CD14-positive monocyte (primary cell): ENCODE measurements at regions not wholly inside any gene's neighbourhood (a gene's known extent, or its start where the extent isn't known, plus 50 kb on each side); places are given as distances from the start of the nearest gene placed in this dataset.

Source experiments
- DNase-seq, 3 donors: peaks; one replicate each; pipeline ENCODE4 v3.0.0-alpha.2; 2011 to 2022
- H2AFZ ChIP-seq: 2 replicates; pipeline ENCODE4 v1.6.0; 2012; ENCODE audit warnings: mild to moderate bottlenecking, low read depth, low read length, inconsistent platforms; ENCODE audit not compliant: insufficient read depth, poor library complexity, severe bottlenecking
- H3K27ac ChIP-seq, 2 donors: 1 replicate in 1 of 2; 2 replicates in 1 of 2; pipeline ENCODE4 v1.5.1; 2012 to 2013; ENCODE audit warnings: low read length in 2 of 2, control low read depth in 1 of 2, inconsistent platforms in 1 of 2, low read depth in 1 of 2, mild to moderate bottlenecking in 1 of 2
- H3K27me3 ChIP-seq, 2 donors: one replicate each; pipeline versions ENCODE4 v1.6.0 to v1.6.1; 2011 to 2013; ENCODE audit warnings: low read length in 2 of 2; ENCODE audit not compliant: control insufficient read depth in 2 of 2, insufficient read depth in 2 of 2
- H3K36me3 ChIP-seq, 2 donors: replicated peaks in 1 of 2; 1 replicate in 1 of 2; 2 replicates in 1 of 2; pipeline versions ENCODE4 v1.5.1 to v1.6.1; 2012 to 2013; ENCODE audit warnings: low read length in 2 of 2, control low read depth in 1 of 2, inconsistent platforms in 1 of 2, mild to moderate bottlenecking in 1 of 2; ENCODE audit not compliant: insufficient read depth in 2 of 2, control insufficient read depth in 1 of 2
- H3K4me1 ChIP-seq, 2 donors: 1 replicate in 1 of 2; 2 replicates in 1 of 2; pipeline versions ENCODE4 v1.5.1 to v1.6.1; 2012 to 2013; ENCODE audit warnings: low read length in 2 of 2, control low read depth in 1 of 2, inconsistent platforms in 1 of 2, mild to moderate bottlenecking in 1 of 2, moderate library complexity in 1 of 2; ENCODE audit not compliant: insufficient read depth in 2 of 2, control insufficient read depth in 1 of 2
- H3K4me2 ChIP-seq: replicated peaks from 2 replicates; pipeline ENCODE3; 2012; ENCODE audit warnings: low read length, moderate library complexity, mild to moderate bottlenecking; ENCODE audit not compliant: poor library complexity, severe bottlenecking; ENCODE audit errors: extremely low read depth
- H3K4me3 ChIP-seq, 3 experiments: fragments of 200-600 bp in 1 of 3; sonication (generic) in 1 of 3; replicated peaks in 1 of 3; 1 replicate in 2 of 3; 2 replicates in 1 of 3; pipeline ENCODE4 v1.5.1; 2011 to 2013; ENCODE audit warnings: low read length in 3 of 3, mild to moderate bottlenecking in 3 of 3, control low read depth in 2 of 3, low read depth in 2 of 3, inconsistent platforms in 1 of 3, moderate library complexity in 1 of 3
- H3K79me2 ChIP-seq: 2 replicates; pipeline ENCODE4 v1.6.0; 2012; ENCODE audit warnings: mild to moderate bottlenecking, control low read depth, inconsistent platforms, low read length, moderate library complexity; ENCODE audit not compliant: insufficient read depth
- H3K9ac ChIP-seq: 2 replicates; pipeline ENCODE4 v1.6.0; 2017; ENCODE audit warnings: low read length, mild to moderate bottlenecking; ENCODE audit not compliant: insufficient read depth, poor library complexity, severe bottlenecking
- H3K9me3 ChIP-seq, 2 donors: replicated peaks in 1 of 2; 1 replicate in 1 of 2; 2 replicates in 1 of 2; pipeline versions ENCODE4 v1.5.1 to v1.6.1; 2012 to 2013; ENCODE audit warnings: low read length in 2 of 2, control low read depth in 1 of 2; ENCODE audit not compliant: control insufficient read depth in 1 of 2, insufficient read depth in 1 of 2
- H4K20me1 ChIP-seq: 2 replicates; pipeline ENCODE4 v1.6.0; 2012; ENCODE audit warnings: mild to moderate bottlenecking, low read length, control low read depth, moderate library complexity; ENCODE audit not compliant: insufficient read depth
- H3K27ac Mint-ChIP-seq, 7 donors: one replicate each; pipeline ENCODE4 v1.8.0; 2020; ENCODE audit warnings: mild to moderate bottlenecking in 7 of 7, mixed read lengths in 7 of 7, moderate library complexity in 6 of 7, inconsistent platforms in 2 of 7
- H3K27me3 Mint-ChIP-seq, 3 donors: one replicate each; pipeline ENCODE4 v1.8.0; 2021 to 2022; ENCODE audit warnings: low read depth in 3 of 3, mild to moderate bottlenecking in 3 of 3, mixed read lengths in 3 of 3, moderate library complexity in 3 of 3, inconsistent platforms in 1 of 3
- H3K36me3 Mint-ChIP-seq, 2 donors: one replicate each; pipeline ENCODE4 v1.8.0; 2020; ENCODE audit warnings: mixed read lengths in 2 of 2, inconsistent platforms in 1 of 2, mild to moderate bottlenecking in 1 of 2
- H3K4me1 Mint-ChIP-seq: one replicate; pipeline ENCODE4 v1.8.0; 2020; ENCODE audit warnings: mild to moderate bottlenecking, mixed read lengths
- H3K4me3 Mint-ChIP-seq, 2 donors: one replicate each; pipeline ENCODE4 v1.8.0; 2020; ENCODE audit warnings: mild to moderate bottlenecking in 2 of 2, mixed read lengths in 2 of 2, moderate library complexity in 1 of 2
- H3K9me3 Mint-ChIP-seq, 7 donors: one replicate each; pipeline ENCODE4 v1.8.0; 2020 to 2022; ENCODE audit warnings: mixed read lengths in 7 of 7, mild to moderate bottlenecking in 6 of 7, moderate library complexity in 6 of 7, inconsistent platforms in 2 of 7
- WGBS: methylation state at CpG from one replicate; pipeline ENCODE4 v1.1.5; 2013; ENCODE audit warnings: missing lambda C conversion rate; ENCODE audit not compliant: insufficient coverage; 5-methylcytosine and 5-hydroxymethylcytosine counted together
- intact Hi-C, 2 donors: fragments of 100-400 bp; cut with micrococcal nuclease; formaldehyde crosslinking; loops; one replicate each; pipeline versions ENCODE4 v1.15.0 to v1.15.1; 2023
- TF ChIP-seq, protein P1 (sequence below): fragments of 200-600 bp; IDR thresholded peaks from one replicate; pipeline ENCODE4 v1.8.0; 2022; ENCODE audit warnings: antibody characterized with exemption, mild to moderate bottlenecking

DNA sequence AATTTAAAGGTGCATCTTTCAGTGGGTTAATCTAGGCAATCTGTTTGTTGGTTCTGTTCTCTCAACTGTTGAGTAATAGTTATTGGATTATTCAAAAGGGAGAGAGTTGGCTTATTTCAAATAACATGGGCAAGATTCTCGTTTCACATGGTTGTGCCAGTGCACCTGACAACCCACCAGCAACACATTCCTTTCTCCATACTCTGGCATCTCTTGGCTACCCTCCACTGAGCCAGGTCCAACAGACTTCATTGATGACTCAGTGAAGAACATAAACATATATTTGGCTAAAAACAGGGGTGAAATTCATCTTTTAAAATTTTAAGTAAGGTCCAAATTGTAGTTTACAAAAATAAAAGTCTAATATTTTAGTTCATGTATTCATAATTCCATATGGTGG is 967.2 kb downstream of the RPA4 start:
- no peaks in the 10 kb centered on the region for H3K27me3 ChIP-seq
- peaks cover 31 to 32% of the 10 kb centered on the region in 2 donors for H3K9me3 ChIP-seq
- H3K36me3 ChIP-seq, result no peaks in the 10 kb centered on the region
- DNase-seq, result no peak
- intact Hi-C loops, result no loop called here
- no peaks in the 10 kb centered on the region for H3K4me1 ChIP-seq
- H3K4me1 Mint-ChIP-seq, result no peaks in the 10 kb centered on the region
- no peak overlapping the region for H3K27ac ChIP-seq
- H2AFZ ChIP-seq, result no peak overlapping the region
- TF ChIP-seq, protein P1, sequence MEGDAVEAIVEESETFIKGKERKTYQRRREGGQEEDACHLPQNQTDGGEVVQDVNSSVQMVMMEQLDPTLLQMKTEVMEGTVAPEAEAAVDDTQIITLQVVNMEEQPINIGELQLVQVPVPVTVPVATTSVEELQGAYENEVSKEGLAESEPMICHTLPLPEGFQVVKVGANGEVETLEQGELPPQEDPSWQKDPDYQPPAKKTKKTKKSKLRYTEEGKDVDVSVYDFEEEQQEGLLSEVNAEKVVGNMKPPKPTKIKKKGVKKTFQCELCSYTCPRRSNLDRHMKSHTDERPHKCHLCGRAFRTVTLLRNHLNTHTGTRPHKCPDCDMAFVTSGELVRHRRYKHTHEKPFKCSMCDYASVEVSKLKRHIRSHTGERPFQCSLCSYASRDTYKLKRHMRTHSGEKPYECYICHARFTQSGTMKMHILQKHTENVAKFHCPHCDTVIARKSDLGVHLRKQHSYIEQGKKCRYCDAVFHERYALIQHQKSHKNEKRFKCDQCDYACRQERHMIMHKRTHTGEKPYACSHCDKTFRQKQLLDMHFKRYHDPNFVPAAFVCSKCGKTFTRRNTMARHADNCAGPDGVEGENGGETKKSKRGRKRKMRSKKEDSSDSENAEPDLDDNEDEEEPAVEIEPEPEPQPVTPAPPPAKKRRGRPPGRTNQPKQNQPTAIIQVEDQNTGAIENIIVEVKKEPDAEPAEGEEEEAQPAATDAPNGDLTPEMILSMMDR, result no peak
- peaks cover 0 to 4% (median 2%) of the 10 kb centered on the region in 3 donors for H3K27me3 Mint-ChIP-seq
- no peak overlapping the region for H3K9ac ChIP-seq
- H3K79me2 ChIP-seq, result no peaks in the 10 kb centered on the region
- H3K27ac Mint-ChIP-seq, result no peak overlapping the region
- no peak overlapping the region for H3K4me3 Mint-ChIP-seq
- no CpG with 5 or more reads among the region's 1 CpG for WGBS
- H3K9me3 Mint-ChIP-seq, result peaks cover 18 to 35% (median 25%) of the 10 kb centered on the region in 7 donors
- H3K4me3 ChIP-seq, result no peak overlapping the region
- H3K36me3 Mint-ChIP-seq, result no peaks in the 10 kb centered on the region
- H3K4me2 ChIP-seq, result no peak overlapping the region
- no peaks in the 10 kb centered on the region for H4K20me1 ChIP-seq

DNA sequence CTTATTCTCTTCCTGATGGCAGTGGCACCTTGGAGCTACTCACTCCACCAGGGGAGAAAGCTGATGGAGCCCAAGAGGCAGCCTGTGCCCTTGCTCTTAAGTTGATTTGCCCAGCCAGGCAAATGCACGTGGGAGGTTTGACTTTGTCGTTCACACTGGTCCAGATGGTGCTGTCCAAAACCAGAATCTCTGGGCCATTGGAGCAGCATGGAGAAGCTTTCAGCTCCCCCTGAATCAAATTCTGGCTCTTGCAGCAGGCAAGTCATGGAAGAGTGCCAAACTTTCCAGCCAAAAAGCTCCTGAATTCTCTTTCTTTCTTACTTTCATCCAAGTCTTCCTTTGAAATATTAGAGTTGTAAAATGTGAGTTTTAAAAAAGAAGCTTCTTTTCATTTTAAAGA is 970.4 kb downstream of the RPA4 start:
- Histone ChIP-seq H3K4me1 (no peaks in the 10 kb centered on the region), H3K9ac (no peak overlapping the region), H3K4me2 (no peak overlapping the region), H3K27me3 (no peaks in the 10 kb centered on the region), H3K27ac (no peak overlapping the region), H3K9me3 (peaks cover 0 to under 1% of the 10 kb centered on the region in 2 donors), H4K20me1 (no peaks in the 10 kb centered on the region), H3K79me2 (no peaks in the 10 kb centered on the region), H3K36me3 (no peaks in the 10 kb centered on the region), H2AFZ (no peak overlapping the region), H3K4me3 (no peak overlapping the region)
- no peak overlapping the region for H3K4me3 Mint-ChIP-seq
- peaks cover 0 to 5% (median 1%) of the 10 kb centered on the region in 7 donors for H3K9me3 Mint-ChIP-seq
- TF ChIP-seq, protein P1, result no peak
- intact Hi-C loops, result no loop called here
- no peak for DNase-seq
- peaks cover 0 to 4% (median 4%) of the 10 kb centered on the region in 3 donors for H3K27me3 Mint-ChIP-seq
- no peaks in the 10 kb centered on the region for H3K36me3 Mint-ChIP-seq
- no CpG with 5 or more reads among the region's 2 CpGs for WGBS
- no peak overlapping the region for H3K27ac Mint-ChIP-seq
- H3K4me1 Mint-ChIP-seq, result no peaks in the 10 kb centered on the region
